ENCODE measurements at regions not wholly inside any gene's neighbourhood (a gene's known extent, or its start where the extent isn't known, plus 50 kb on each side); places are given as distances from the start of the nearest gene placed in this dataset.

DNA sequence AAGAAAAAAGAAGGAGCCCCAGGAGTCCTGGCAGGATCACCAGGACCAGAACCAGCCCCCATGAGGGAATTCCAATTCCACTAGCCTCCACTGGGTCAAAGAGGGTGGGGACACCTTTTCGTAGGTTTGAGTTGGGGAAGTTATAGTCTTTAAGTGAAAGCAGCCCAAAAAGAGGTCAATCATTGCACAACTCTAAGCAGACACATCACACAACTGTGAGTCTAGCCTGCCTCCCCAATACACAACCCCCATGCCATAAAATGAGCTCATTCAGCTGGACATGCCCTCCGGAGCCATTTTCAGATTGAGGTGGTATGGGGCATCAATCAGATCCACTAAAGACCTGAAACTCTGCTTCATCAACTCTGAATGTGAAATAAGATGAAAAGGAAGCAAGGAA, 179.9 kb downstream of the NPHP4 start:
- DNase-seq (ENCODE audit: low spot score): no peak

DNA sequence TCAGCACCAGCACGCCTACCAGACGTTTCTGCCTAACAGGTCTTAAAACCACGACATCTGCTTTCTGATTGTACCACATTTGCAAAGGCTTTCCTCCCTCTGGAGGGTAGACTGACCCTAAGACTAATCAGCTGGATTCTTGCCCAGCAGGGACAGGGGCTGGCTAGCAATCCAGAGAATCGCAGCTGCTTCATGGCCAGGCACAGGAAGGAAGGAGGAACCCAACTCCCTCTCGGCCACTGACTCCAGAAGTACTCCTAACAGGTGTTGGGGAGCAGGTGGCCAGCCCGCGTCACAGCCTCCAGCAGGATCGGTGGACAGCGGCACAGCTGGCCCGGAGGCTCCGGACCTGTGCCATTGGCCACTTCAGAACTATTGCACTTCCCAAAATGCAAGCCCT, 180.8 kb downstream of the NPHP4 start:
- no peak for DNase-seq (ENCODE audit: low spot score)

DNA sequence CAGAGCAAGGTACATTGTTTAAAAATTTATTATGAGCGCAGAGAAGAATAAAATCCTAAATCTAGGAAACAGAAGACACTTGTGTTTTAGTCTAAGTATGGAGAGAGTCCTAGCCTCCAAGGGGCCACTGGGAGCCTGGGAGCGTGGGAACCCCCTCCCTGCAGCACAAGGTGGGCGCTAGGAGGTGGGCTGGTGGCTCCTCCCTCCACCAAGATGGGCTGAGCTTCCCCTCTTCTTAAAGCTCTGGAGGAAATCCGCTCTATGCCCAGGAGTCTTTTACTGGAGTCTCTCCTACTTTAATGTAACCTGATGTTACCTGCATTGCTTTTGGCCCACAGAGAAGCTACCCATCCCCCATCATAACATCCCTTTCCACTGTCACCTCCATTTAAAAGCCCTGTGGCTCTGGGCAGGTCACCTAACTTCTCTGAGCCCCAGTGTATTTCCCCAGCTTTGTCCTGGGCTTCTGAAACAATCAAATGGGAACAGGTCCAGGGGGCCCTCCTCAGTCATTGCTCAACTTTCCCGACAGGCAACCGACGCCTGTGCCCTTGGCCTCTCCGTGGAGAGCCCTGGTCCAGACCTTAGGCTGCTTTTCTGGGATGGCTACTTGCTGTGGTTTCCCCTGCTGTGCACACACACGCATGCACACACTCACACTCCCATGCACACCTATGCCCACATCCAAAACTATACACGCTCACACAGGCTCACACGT, 181.5 kb downstream of the NPHP4 start:
- DNase-seq (ENCODE audit: low spot score): no peak

DNA sequence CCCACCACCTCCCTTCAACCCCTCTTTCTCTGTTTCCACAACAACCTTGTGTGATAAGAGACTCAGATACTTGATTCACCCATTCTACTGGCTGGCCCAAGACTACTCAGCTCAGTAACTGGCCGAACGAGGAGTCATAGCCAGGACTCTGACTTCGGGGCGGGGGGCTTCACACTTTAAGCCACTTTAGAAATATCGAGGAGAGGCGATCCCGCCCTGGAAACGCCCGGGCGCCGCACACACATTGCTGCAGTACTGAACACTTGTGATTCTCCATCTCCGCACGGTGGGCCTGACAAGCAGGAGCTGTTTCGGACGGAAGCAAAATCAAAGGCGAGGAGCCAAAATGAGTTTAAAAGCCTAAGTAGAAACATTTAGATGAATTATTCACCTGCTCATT, 182.1 kb downstream of the NPHP4 start:
- no peak for DNase-seq (ENCODE audit: low spot score)

DNA sequence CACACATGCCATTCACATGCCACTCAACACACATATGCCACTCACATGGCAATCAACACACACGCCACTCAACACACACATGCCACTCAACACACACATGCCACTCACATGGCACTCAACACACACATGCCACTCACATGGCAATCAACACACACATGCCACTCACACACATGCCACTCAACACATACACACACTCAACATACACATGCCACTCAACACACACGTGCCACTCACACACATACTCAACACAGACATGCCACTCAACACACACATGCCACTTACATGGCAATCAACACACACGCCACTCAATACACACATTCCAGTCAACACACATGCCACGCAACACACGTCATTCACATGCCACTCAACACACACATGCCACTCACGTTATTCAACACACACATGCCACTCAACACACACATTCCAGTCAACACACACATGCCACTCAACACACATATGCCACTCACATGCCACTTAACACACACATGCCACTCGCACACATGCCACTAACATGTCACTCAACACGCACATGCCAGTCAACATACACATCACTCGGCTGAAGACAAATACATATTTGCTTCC, 182.9 kb downstream of the NPHP4 start:
- DNase-seq (ENCODE audit: low spot score): no peak

DNA sequence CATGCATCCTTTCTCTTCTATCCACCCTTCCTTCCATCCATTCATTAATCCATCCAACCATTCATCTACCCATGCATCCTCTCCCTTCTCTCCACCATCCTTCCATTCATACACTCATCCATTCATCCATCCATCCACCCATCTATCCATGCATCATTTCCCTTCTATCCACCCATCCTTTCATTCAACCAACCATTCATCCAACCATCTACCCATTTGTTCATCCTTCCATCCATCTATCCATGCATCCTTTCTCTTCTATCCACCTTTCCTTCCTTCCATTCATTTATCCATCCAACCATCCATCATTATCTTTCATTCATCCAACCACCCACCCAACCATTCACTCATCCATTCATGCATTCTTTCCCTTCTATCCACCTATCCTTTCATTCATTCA, 188.4 kb downstream of the NPHP4 start:
- no peak for DNase-seq (ENCODE audit: low spot score)

DNA sequence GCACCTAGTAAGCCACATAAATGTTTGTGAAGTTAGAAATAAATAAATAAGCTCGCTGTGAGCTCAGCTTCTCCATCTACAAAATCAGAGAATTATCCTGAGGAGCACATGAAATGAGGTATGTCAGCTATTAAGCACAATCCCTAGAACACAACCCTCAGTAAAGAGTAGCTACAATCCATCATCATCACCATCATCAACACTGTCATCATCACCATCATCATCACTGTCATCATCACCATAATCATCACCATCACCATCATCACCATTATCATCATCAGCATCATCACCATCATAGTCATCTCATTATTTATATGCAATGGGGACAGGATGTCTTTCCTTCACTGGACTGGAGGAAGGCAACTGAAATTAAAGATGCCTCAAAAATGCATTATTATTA, 189.6 kb downstream of the NPHP4 start:
- DNase-seq (ENCODE audit: low spot score): no peak

DNA sequence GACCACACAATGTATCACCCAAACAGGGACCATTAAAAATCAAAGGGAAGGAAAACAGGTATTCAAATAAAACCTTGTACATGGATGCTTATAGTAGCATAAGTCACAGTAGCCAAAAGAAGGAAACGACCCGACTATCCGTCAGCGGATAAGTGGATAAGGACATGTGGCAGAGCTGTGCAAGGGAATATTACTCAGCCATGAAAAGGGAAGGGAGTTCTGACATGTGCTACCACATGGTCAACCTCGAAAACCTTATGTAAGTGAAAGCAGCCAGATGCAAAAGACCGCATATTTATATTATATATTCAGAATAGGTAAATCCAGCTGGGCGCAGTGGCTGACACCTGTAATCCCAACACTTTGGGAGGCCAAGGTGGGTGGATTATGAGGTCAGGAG, 193.3 kb downstream of the NPHP4 start:
- DNase-seq (ENCODE audit: low spot score): no peak

DNA sequence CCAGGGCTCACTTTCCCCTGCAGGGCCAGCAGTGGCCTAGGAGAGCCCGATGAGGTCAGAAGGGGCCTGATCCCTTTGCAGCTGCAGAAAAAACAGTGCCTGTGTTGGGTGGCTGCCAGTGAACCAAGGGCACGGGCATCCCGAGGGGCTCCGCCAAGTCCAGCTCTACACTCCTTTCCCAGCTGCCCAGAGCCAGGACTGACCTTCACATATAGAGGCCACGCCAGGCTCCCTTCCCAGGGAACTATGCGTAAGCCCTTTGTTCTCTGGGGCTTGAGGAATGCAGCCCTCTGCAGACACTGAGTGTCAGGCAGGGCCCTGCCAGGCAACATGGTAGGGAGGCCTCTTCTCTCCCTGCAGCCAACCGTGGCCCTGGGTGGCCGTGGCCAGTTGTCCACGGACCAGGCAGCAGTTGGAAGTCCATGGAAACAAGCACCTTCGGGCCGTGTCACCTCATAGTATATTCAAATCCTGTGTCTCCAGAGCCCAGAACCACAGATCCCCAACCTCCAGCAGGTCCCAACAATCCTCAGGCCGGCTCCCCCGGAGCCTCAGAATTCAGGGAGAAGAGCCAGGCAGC, 194.0 kb downstream of the NPHP4 start:
- no peak for DNase-seq (ENCODE audit: low spot score)

DNA sequence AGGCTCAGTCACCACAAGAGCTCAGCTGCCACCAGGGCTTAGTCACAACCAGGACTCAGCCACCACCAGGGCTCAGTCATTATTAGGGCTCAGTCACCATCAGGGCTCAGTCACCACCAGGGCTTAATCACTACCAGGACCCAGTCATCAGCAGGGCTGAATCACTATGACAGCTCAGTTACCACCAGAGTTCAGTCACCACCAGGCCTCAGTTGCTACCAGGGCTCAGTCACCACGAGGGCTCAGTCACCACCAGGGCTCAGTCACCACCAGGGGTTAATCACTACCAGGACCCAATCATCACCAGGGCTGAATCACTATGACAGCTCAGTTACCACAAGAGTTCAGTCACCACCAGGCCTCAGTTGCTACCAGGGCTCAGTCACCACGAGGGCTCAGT, 196.2 kb downstream of the NPHP4 start:
- DNase-seq (ENCODE audit: low spot score): no peak

DNA sequence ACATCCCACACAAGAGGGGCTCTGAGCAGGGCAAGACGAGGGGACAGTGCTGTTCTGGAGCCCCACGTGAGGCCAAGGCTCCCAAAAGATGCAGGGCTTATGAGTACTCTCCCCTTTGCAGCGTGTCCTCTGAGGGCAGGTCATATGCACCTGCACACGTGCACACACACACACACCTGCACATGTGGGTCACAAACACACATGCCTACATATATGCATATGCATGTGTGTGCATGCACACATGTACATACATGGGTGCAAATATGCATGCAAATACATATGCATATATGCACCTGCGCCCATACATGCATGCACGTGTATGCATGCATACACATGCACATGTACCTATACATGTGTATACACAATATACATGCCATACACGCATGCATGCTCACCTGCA, 197.9 kb downstream of the NPHP4 start:
- DNase-seq (ENCODE audit: low spot score): no peak

DNA sequence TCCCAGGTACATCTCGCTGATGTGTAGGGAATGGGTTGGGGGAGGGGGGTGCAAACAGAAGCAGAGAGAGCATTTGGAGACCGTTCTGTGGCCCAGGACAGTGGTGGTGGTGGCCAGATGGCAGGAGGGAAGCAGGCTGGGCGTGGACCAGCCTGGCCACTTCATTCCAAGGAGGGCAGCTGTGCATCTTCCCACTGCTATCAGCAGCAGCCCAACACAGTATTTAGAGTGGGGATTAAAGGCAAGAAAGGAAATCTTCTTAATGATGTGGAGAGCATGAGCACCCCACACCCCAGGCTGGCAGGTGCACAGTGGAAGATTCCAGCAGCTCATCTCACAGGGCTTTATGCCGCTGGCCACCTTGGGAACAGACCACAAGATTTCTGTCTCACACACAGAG, 198.7 kb downstream of the NPHP4 start:
- no peak for DNase-seq (ENCODE audit: low spot score)

DNA sequence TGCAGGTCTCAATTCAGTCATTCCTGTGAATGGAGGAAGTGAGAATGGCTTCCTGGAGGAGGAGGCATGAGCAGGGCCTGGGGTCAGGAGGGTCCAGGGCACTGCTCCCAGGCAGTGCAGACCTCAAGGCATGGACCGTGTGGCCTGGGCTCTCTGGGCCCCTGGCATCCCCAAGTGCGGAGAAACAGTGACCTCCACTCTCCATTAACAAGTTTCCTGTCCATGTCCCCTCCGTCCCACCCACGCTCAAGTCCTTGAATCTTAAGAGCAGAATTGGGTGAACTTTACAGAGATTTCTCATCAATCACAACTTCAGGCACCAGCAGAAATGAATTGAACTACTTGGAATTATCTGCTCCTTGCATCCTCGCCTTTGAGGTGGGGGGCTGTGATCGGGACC, 211.1 kb downstream of the NPHP4 start:
- no peak for DNase-seq (ENCODE audit: low spot score)

DNA sequence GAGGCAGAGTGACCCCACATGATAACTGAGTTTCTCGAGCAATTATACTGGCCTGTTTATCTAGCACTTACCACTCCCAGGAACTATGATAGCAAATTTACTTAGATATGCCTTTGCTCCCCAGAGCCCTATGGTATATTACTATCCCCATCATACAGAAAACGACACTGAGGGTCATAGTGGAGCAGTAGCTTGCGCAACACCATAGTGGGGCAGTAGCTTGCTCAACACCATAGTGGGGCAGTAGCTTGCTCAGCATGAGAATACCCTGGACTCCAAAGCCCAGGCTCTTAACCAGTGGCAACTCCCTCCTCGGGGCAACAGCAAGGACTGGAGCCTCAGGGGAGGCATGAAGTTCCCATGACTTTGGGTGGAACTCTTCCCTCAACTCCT, 211.9 kb downstream of the NPHP4 start:
- no peak for DNase-seq (ENCODE audit: low spot score)

DNA sequence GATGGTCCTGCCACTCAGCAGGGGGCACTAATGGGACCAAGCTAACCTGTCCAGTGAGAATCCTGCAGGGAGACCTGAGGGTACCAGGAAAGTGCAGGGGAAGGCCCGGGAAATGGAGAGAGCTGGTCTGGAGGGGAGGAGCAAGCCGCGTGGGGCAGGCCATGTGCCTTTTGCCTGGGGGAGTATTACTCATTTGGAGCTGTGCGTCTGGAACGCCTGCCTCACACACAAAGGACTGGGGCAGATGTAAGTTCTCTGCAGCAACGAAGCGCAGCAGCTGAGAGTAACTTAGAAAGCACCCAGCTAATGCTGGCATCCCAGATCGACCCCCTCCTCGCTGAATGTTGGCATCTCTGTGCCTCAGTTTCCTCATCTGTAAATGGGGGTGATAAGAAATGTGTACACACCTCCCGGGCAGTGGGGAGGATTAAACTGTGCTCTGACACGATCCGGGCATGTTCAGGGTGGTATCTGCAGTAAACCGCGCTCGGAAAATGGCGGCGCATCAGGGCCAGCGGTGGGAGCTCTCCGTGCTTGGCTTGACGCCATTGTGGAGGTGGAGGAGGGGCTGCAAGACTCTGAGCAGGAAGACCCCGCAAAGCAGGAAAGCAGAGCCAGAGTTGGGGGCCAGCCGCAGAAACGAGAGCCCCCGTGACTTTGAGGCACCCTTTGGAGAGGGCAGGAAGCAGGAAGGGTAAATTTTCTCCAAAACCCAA, 212.5 kb downstream of the NPHP4 start:
- no peak for DNase-seq (ENCODE audit: low spot score)

DNA sequence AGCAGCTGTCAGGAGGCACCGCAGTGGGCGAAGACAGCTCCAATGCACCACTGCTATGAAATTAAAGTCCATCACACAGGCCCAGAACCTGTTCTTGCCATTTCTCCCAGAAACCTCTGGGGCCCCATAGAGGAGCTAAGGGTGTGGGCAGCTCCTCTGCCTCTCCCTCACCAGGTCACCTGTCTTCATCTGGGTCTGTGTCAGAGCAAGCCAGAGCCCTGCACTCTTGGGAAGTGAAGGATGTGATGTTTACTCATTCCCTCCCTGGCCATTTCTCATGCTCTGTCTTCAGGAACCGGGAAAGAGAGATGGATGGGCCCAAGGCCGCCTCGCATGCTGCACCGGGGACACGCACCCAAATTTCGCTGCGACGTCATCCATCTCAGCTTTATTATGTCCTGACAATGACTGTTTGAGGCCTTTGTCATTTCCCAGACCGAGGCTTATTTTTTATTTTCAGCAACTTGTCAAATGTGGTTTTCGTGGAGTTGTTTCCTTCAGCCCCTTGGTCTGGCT, 216.1 kb downstream of the NPHP4 start:
- no peak for DNase-seq (ENCODE audit: low spot score)

DNA sequence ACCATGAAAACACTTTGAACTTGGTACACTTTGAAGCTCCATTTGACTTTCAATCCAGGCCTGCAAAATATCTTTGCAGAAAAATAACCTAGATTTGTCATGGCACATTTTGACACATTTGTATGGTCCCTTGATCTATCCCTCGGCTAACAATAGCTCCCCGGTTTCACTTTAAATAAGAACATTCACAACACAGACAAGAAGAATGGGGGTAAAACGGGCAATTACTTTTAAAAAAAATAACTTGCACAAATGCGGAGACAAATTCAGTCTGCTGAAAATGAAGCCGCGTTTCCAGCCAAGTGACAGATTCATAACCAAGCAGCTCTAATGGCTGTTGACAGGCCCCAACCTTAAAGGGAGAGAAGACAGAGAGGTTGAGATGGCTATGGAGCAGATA, 218.2 kb downstream of the NPHP4 start:
- no peak for DNase-seq (ENCODE audit: low spot score)

DNA sequence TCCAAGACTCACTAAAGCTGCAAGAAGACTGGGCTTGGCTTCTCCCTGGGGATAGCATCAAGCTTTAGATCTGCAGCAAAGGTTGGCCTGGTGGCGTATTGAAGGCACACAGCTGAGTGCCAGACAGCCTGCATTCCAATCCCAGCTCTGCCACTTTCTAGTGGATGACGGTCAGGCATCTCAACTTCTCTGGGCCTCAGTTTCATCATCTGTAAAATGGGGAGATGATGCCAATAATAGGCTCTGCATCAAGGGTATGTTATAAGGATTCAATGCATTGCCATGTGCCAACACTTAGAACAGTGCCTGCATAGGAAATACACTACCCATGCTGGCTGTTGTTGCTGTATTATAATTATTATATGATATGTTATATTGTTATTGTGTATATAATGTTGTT, 220.4 kb downstream of the NPHP4 start:
- DNase-seq (ENCODE audit: low spot score): no peak

DNA sequence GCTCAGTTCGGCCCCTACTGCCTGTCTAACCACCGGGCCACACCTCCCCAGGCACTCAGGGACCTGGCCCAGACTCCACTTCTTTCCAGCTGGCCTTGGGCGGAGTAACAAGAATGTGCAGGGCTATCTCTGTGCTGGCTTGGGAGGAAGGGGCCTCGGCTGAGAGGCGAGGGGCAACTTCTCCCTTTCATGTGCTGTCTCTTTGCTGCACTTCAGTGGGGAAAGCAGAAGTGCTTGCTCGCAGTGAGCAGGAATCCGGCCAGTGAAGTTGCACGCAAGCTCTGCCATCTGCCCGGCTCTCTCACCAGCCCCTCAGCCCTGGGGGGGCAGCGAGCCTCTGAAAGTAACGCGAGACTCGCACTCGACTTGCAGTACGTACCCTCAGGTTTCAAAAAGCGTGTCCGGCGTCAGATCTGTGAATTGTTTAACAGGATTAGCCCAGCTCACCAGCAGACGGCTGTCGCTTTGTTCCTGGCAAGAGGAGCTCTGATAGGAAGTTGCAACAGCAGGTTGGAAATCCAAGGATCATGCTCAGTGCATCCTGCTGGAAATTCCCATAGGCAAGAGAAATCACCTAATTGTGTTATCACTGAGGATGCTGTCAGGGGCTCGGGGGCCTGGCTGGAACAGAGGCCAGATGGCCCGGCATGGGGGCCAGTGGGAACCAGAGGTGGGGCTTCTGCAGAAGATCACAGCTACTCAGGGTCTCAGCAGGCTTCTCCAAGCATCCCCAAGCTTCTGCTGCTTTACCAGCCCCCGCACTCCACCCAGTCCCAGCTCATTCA, 221.1 kb downstream of the NPHP4 start:
- DNase-seq (ENCODE audit: low spot score): no peak

DNA sequence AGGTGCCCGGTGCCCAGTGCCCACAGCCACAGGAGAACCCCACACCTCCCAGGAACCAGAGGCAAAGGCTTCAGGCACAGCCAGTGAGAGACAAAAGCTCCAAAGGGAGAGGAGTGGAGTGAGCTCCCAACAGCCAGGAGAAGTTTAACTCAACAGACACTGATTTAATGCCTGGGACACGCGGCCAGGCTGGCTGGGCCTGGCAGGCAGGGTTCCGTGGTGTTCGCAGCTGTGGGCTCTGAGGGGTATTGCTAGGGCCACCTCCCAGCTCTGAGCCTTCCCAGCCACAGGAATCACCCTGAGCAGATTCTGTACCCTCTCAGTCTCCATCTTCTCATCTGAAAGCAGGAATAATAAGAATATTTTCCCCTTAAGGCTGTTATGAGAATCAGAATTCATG, 222.5 kb downstream of the NPHP4 start:
- DNase-seq (ENCODE audit: low spot score): no peak

DNA sequence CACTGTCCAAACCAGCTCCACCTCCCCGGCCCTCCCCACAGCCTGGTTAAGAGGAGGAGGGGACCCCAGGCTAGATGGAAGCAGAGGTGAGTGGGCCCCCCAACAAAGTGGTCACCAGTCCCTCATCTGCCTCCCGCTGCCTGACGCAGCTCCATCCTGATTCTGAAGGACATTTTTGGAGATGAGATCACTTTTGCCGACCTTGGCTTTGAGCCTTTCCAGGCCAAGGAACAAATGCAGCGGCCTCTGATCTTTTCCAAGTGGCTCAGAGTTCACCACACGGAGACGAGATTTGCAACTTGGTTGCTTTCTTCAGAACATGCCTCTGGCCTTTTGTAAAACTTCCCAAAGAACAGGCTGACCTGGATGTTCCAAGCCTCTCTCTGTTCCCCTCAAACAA, 223.1 kb downstream of the NPHP4 start:
- no peak for DNase-seq (ENCODE audit: low spot score)

DNA sequence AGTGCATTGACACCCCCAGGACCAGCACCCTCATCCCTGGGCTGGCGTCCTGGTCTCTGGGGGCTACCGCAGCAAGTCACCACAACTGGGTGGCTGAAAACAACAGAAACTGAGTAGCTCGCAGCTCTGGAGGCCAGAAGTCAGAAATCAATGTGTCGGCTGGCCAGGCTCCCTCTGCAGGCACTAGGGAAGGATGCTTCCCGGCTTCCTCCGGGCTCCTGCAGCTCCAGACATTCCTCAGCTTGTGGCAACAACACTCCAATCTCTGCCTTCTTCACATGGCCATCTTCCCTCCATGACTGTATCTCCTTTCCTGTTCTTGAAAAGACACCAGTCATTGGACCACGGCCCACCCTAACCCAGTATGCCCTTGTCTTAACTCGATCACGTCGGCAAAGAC, 224.2 kb downstream of the NPHP4 start:
- no peak for DNase-seq (ENCODE audit: low spot score)
